NCI-H774 (cell line): ENCODE measurements at regions not wholly inside any gene's neighbourhood (a gene's known extent, or its start where the extent isn't known, plus 50 kb on each side); places are given as distances from the start of the nearest gene placed in this dataset.

Source experiments
- DNase-seq: peaks from one replicate; lab custom pipeline; 2025; lab: John Stamatoyannopoulos, UW

DNA sequence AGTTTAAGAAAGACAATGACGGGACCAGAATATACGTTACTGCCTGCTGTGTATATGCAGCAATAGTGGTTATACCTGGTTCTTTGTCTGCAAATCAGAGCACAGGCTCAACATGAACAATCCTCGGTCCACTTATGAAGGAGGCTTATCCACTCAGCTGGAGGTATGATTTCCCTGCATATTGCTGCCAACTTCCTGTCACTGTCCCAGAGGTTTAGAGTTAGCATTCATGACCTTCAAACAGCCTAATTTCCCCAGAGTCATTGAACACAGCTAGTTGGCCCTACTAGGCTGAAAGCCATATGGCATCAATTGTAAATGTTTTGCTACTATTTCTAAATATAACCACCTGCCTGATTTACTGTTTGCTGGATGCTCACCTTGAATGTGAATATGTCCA, 224.9 kb upstream of the ZNF717 start:
- DNase-seq = no peak

DNA sequence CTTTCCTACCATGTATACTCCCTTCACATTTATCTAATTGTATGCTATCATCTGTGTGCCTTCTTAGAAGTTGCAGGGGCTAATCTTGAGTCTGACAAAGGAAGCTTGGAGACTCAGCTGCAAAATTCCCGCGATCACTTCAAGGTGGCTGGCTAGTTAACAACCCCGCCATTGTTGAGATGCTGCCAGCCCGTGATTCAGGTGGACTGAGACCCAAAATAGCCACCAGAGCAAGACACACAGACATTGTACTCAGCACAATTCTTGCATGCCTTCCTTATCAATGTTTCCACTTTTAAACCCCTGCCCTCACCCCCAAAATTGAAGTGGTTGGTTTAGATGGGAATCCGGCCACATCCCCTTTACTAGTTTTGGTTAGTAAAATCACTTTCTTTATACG, 225.8 kb upstream of the ZNF717 start:
- DNase-seq = no peak

DNA sequence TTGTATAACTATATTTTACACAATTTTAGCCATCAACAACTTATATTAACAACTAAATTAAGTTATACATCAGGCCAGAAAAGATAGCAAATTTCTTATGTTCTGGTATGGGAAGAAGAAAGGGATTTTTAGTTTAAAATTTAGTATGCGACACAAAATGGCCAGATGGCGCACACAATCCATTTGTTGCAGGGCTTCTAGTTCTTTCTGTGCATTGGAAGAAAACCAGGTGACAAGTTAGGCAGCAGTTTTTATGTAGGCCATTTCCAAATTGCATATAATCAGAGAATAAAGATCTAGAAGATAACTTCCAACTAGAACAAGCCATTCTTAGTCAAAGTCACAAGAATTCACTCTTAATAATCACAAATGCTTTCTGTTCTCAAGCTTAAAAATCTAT, 230.1 kb upstream of the ZNF717 start:
- no peak for DNase-seq

DNA sequence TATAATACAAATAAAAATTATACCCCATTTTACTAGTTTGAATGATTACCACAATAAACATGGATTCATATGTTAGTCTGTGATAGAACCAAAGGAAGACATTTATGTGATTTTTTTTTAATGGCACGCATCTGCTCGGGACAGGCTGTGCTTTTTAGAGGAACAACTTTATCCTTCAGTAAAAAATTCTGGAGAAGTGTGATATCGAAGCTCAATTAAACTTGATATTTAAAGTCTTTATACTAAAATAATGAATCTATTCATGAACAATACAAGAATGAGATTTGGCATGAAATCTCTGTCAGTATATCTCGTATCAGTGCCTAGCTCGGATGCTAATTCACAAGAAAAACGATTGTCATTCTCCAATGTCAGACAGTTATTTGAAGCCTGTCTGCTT, 230.8 kb upstream of the ZNF717 start:
- DNase-seq = no peak

DNA sequence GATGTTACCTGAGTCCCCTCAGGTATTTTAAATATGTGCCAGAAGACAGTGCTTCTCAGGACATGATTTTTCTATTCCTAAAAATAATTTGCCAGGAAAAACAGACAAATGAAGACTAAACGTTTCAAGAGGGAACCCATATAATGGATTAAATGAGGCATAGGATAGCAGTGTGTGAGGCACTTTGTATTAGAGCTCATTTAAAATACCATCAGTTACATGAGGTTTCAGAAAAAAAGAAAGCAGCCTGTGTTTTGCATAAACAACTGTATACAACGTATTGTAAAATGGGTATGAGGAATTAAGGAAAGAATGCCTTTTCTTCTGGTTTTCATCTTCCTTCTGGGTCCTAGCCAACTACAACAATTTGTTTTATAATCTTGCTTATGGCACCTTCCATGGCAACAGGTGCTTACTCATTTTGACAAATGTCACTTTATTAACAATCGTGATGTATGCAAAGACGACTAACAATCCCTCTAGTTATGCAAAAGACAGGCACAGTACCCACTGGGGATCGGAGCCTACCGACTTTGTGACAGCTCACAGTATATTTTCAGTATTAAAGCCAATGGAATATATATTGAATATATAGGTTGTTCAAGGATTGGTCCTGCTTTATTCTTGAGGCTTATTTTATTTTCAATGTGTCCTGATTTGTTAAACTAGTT, 231.6 kb upstream of the ZNF717 start:
- no peak for DNase-seq

DNA sequence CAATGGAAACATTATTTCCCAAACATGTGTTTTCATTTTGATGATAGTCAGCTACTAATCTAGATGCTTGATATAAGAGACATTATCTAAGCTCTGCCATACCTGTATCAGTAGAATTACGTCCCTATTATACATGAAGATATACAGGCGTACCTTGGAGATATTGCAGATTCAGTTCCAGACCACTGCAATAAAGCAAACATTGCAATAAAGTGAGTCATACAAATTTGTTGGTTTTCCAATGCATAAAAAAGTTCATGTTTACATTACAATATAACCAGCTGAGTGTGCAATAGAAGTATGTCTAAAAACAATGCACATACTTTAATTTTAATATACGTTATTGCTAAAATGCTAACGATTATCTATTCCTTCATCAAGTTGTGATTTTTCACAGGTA, 236.0 kb upstream of the ZNF717 start:
- no peak for DNase-seq

DNA sequence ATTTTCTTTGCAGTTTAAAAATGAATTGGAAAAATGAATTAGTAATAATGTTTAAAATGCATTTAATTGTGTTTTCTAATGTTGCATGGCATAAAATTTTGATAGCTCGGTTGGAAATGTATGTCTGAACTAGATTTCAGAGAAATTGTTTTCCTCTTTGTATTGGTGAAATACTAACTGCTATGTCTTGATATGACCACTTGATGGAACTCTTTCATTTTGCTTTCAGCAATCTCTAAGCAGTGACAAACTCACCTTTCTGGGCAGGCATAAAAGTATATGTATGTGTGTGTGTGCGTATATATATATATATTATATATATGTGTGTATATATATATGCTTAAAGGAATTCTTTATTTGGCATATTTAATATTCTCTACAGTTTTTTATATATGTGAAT, 239.3 kb upstream of the ZNF717 start:
- no peak for DNase-seq

DNA sequence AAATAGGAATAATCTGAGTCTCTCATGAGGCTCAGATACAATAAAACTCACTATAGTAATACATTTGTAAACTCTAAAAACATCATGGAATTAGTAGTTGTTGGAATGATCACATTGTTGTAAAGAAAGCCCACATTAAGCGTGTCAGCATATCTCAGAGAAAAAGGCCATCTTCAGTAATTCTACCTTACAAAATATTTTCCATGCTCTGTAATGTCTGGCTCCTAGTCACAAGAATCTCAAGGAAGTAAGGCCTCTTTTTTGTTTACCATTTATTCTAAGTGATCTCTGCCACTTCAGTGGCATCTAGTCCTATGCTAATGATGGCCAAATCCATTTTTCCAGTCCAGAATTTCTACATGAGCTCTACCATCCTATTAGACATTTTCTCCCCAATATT, 240.2 kb upstream of the ZNF717 start:
- DNase-seq = no peak

DNA sequence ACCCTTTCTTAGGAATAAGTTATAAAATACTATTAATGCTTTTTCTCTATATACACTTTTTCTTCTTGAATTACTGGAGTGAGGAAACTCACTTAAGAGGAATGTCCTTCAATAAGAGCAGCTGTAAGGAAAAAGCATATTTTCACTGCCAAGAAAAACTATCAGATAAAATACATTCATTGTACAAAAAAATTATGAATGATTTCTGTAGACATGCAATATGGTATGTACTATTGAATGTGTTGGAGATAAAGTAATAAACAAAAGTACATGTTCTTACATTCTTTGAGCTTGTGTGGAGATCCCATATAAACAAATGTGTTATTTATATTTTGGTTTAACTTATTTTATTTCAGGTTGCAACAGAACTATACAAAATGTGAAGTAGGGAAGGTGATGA, 241.0 kb upstream of the ZNF717 start:
- no peak for DNase-seq

DNA sequence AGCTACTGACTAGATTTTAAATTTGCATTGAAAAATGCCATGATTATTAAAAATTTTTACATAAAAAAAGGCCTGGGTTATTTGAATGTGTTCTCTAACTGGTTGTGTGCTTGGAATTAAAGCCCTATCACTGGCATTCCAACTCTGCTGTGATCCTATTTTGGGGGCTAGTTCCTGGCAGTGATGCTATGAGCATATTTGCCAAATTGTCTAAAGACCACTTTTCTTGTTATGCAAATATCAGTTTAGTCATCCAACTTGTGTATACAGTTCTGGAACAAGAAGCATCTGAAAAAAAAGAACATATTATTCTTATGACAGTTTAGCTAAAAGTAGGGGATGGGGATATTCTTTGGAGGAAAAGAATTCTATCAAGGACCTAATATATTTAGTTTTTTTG, 243.4 kb upstream of the ZNF717 start:
- DNase-seq = no peak

DNA sequence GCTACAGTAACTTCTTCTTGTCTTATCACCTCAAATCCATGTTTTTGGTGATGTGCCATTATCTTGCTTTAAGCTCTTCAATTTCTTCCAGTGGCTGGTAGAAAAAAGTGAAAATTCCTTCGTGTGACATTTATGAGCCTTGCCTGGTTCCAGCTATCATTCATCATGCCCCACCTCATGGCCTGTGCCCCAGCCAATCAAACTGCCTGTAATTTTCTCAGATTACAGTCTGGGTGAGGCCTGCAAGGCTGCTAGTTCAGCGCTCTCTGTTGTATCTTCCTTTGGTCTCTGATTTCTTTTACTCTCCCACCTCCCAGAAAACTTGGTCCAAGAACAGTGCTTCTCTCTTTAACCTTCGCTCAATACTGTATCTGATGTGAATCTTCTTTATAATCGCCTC, 249.3 kb upstream of the ZNF717 start:
- no peak for DNase-seq

DNA sequence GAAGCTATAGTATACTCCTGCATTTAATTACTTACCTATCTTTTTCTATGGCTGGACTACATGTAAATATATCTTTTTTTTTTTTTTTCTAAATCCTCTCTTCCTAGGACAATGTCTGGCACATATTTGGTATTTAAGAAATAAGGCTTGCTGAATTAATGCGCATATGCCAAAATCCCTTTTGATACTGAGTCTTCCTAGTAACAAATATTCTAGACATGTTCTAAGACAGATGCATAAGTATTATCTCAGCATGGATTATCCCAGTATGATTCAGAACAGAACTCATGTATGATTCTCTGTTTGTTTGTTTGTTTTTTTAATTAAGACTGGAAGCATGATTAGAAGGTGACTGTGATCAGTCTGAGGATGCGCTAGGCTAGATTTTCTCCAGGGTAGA, 249.8 kb upstream of the ZNF717 start:
- no peak for DNase-seq

DNA sequence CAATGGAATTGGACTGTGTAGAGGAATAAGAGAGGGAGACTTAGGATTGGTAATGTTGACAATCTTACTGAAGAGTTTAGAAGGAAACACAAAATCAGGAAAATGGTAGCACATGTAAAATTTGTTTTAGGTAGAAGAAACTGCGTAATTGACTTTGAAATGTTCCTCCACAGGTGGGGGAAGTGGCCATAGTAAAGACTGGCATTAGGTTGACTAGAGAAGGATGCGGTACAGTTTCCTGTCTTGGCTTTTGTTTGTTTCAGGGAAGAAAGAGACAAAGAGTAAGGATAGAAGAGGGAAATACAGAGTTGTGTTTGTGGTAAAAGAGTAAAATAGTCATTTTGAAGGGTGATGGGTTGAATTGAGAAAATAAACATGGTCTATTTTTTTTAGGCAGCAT, 253.6 kb upstream of the ZNF717 start:
- DNase-seq = no peak

DNA sequence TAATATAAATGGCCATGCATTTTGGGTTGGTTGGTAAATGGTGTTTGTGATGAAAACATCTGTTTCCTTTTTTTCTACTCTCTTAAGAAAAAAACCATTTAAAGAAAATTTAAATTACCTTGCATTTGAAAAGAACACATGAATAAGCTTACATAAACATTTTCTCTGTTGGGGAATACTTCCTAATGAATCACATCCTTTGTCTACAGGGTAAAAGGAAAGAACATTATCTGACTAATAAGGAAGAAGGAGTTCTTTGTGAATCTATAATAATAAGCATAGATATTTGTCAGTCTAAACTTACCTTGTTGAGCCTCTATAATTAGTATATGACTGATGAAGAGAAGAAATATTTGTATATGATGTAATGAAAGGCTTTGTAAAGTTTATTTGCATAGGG, 254.1 kb upstream of the ZNF717 start:
- DNase-seq = no peak

DNA sequence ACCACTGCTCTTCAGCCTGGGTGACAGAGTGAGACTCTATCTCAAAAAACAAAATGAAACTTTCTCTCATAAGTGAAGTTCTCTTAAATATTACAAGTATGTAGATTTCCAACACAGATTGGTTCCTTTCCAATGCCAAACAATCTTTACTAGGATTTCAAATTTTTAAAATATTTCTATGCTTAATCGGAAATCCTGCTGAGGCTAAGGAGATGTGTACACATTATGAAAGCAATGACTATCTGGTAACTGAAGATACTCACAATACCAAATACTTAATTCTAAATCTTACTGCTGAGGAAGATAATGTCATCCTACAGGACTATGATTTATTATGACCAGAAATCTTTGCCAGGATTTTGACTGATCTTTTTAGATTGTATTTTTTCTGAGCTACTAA, 255.6 kb upstream of the ZNF717 start:
- no peak for DNase-seq

DNA sequence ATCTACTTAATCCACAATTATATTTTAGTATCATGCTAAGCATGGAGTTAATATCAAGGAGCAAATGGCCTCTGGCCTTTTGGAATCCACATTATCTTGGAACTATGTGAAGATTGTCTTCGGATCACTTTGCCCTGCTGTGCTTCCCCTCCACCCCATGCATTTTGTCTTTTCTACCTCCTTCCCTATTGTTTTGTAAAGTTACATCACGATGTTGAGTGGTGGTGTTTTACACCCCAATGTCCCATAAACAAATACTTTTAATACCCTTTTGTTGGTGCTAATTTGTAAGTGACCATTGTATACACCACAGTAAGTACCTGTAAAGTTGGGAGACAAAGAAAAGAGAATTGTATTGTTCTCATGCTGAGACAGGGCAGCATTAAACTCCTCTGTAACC, 258.4 kb upstream of the ZNF717 start:
- DNase-seq = no peak

DNA sequence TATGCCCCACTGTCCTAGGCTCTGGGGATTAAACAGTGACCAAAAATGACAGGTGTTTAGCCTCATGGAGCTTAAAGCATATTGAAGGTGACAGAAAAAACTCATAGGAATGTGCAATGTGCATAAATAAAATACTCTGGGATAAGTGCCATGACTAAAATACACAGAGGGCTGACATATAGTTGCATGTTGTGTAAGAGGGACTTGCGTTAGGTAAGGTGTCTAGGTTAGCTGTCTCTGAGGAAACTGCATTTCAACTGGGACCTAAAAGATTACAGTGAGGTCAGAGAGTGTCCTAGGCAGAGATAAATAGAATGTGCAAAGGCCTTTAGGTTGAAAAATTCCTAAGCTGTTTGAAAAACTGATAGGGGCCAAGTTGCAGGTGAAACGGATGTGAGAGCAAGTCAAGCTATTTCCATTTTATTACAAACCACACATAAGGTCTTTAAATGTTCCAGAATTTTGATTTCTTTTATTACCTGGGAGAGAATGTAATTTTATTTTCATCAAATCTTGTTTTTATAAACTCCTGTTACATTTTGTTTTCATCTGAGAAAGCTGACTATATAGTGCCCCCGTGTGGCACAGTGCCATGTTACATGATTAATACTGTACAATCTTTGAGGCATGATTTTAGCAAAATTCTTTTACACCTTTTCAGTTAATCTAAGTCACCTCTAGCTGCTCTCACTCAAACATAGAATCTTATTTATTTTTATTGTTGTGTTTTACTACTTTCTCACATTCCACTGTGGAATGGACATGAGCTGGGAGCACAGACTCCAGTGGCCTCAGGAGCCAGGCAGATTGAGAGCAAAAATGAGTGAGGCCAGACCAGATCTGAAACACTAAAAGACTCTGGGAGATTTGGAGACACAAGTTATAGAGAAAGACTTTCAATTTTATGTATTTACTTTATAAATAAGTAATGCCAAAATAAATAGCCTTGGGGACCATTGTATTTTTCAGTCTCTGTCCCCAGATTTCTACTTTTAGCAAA, 259.6 kb upstream of the ZNF717 start:
- DNase-seq = no peak

DNA sequence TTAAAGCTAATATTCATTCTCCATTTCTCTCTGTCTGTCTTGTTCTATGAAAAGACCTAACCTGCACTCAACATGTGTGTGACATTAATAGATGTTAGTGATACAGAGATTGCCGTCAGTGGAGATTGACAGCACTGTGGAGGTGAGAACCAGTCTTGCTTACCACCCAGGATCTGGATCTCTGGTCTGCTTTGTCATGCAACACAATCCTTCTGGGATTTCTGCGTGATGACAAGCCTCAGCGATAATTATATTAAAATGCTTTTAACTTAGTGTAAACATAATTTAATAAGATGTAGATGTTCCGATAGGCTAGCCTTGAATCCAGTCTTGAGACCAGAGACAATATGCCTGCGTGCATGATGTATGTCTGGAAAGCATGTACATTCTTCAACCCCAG, 262.0 kb upstream of the ZNF717 start:
- DNase-seq = no peak

DNA sequence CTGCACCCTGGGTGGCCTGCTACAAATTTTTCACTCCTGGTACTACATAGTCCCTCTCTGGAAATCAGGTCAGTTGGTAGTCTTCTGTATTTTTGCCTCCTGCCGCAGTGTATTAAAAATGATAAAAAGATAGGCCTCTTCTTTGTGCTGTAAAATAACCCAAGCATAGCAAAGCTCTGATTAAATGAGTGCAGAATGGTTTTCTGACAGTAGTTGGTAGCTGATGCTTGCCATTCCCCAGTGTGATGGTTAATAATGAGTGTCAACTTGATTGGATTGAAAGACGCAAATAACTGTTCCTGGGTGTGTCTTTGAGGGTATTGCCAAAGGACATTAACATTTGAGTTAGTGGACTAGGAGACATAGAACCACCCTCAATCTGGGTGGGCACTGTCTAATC, 264.4 kb upstream of the ZNF717 start:
- no peak for DNase-seq

DNA sequence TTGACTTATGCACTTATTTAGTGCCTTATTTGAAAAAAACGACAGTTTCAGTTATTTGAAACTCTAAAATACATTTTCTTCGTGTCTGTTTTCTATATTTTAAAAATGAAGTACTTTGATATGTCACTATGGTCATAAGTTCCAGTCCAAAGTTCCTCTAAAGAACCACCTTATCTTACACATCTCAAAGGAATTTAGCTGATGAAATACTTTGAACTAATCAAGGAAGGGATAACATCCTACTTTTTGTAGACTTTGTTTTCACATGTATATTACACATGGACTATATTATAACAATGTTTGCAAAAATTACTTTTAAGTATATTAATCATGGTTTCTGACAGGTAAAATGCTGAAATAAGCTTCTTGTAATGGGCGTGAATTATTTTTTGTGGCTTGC, 265.8 kb upstream of the ZNF717 start:
- DNase-seq = no peak

DNA sequence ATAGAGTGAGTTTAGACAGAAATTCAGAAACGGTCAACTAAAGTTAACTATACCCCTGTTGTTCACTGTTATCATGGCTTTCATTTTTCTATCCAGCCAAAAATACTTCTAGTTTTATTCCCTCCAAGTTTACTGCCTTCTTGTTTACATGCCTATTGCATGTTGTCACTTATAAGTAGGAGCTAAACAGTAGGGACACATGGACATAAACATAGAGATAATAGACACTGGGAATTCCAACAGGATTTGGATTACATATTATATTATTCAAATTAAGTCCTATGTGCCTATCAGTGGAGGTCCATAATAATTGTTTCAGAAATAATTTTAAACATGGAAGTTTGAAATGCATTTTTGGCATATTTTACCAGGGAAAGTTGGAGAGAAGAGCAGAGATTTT, 269.1 kb upstream of the ZNF717 start:
- no peak for DNase-seq

DNA sequence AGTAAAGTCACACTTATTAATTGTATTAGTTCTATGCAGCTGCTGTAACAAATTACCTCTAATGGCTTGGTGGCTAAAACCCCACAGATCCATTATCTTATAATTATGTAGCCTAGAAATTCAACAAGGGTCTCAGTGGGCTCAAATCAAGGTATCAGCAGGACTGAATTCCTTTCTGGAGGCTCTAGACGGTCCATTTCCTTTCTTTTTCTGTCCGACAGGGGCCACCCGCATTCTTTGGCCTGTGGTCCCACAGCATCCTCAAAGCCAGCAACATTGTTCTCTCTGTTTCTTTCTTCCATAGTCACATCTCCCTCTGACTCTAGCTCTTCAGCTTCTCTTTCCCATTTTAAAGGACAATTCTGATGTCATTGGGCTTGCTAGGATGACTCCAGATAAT, 276.3 kb upstream of the ZNF717 start:
- DNase-seq = no peak

DNA sequence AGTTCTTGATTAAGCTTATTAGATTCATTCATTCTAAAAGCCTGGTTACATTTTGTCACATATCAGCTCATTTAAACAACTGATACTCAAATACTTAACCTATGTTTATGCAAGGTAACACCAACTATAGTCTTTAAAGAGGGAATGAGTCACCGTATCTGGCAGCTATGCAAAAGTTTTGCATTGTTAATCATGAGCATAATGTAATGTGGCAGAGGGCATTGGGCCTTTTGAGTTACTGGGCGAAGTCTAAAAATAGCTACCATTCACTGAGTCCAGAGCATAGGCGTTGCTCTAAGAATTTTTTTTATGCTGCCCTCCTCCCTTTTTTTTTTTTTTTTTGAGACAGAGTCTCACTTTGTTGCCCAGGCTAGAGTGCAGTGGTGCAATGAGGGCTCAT, 277.7 kb upstream of the ZNF717 start:
- no peak for DNase-seq

DNA sequence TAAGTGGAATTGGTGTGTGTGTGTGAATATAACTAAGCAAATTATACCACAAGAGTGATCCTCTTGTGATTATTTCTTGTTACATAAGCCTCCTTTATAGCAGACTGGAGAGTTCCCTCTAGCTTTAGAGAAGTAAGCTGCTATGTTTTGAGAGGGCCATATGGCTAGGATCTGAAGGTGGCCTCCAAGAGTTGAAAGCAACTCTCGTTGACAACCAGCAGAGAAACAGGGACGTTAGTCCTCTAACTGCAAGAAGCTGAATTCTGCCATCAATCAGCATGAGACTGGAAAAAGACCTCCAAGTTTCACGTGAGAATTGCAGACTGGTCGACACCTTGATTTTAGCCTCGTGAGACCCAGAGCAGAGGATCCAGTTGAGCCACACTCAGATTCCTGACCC, 278.5 kb upstream of the ZNF717 start:
- DNase-seq = no peak
